ENCODE measurements at regions not wholly inside any gene's neighbourhood (a gene's known extent, or its start where the extent isn't known, plus 50 kb on each side); places are given as distances from the start of the nearest gene placed in this dataset.

GRCh38 chr2:236395067-236395466 lies 130.9 kb upstream of the ASB18 start:
- DNase-seq (ENCODE audit: low spot score): no peak
- Mint-ChIP-seq H3K4me3 (no peak overlapping the region), H3K27ac (no peak overlapping the region), H3K36me3 (ENCODE audit: low read depth) (no peaks in the 10 kb centered on the region), H3K4me1 (ENCODE audit: low read depth) (no peaks in the 10 kb centered on the region), H3K9me3 (no peaks in the 10 kb centered on the region), H3K27me3 (ENCODE audit: insufficient read depth) (peaks cover 7% of the 10 kb centered on the region)
- intact Hi-C loops (cut with micrococcal nuclease): no loop called here

GRCh38 chr2:236396818-236397350 lies 132.7 kb upstream of the ASB18 start:
- intact Hi-C loops (cut with micrococcal nuclease): no loop called here
- no peaks in the 10 kb centered on the region for H3K9me3 Mint-ChIP-seq
- H3K27ac Mint-ChIP-seq: no peak overlapping the region
- no peak overlapping the region for H3K4me3 Mint-ChIP-seq
- no peaks in the 10 kb centered on the region for H3K36me3 Mint-ChIP-seq (ENCODE audit: low read depth)
- H3K27me3 Mint-ChIP-seq (ENCODE audit: insufficient read depth): peaks cover 7% of the 10 kb centered on the region
- H3K4me1 Mint-ChIP-seq (ENCODE audit: low read depth): no peaks in the 10 kb centered on the region
- no peak for DNase-seq (ENCODE audit: low spot score)

GRCh38 chr2:236397681-236398080 lies 133.5 kb upstream of the ASB18 start:
- no peak overlapping the region for H3K4me3 Mint-ChIP-seq
- no peaks in the 10 kb centered on the region for H3K4me1 Mint-ChIP-seq (ENCODE audit: low read depth)
- DNase-seq (ENCODE audit: low spot score): no peak
- intact Hi-C loops (cut with micrococcal nuclease): no loop called here
- no peak overlapping the region for H3K27ac Mint-ChIP-seq
- no peaks in the 10 kb centered on the region for H3K36me3 Mint-ChIP-seq (ENCODE audit: low read depth)
- peaks cover 7% of the 10 kb centered on the region for H3K27me3 Mint-ChIP-seq (ENCODE audit: insufficient read depth)
- H3K9me3 Mint-ChIP-seq: no peaks in the 10 kb centered on the region

GRCh38 chr2:236399409-236399808 lies 135.2 kb upstream of the ASB18 start:
- no peaks in the 10 kb centered on the region for H3K36me3 Mint-ChIP-seq (ENCODE audit: low read depth)
- no peak for DNase-seq (ENCODE audit: low spot score)
- intact Hi-C loops (cut with micrococcal nuclease): no loop called here
- H3K27me3 Mint-ChIP-seq (ENCODE audit: insufficient read depth): peaks cover 5% of the 10 kb centered on the region
- no peak overlapping the region for H3K4me3 Mint-ChIP-seq
- no peaks in the 10 kb centered on the region for H3K4me1 Mint-ChIP-seq (ENCODE audit: low read depth)
- H3K9me3 Mint-ChIP-seq: no peaks in the 10 kb centered on the region
- no peak overlapping the region for H3K27ac Mint-ChIP-seq

GRCh38 chr2:236400046-236400574 lies 135.9 kb upstream of the ASB18 start:
- Mint-ChIP-seq H3K4me3 (no peak overlapping the region), H3K27me3 (ENCODE audit: insufficient read depth) (peaks cover 2% of the 10 kb centered on the region), H3K9me3 (no peaks in the 10 kb centered on the region), H3K36me3 (ENCODE audit: low read depth) (no peaks in the 10 kb centered on the region), H3K4me1 (ENCODE audit: low read depth) (no peaks in the 10 kb centered on the region), H3K27ac (no peak overlapping the region)
- no peak for DNase-seq (ENCODE audit: low spot score)
- intact Hi-C loops (cut with micrococcal nuclease): no loop called here

GRCh38 chr2:236400594-236401360 lies 136.6 kb upstream of the ASB18 start:
- H3K27me3 Mint-ChIP-seq (ENCODE audit: insufficient read depth): no peaks in the 10 kb centered on the region
- H3K4me3 Mint-ChIP-seq: no peak overlapping the region
- H3K27ac Mint-ChIP-seq: no peak overlapping the region
- H3K36me3 Mint-ChIP-seq (ENCODE audit: low read depth): no peaks in the 10 kb centered on the region
- intact Hi-C loops (cut with micrococcal nuclease): no loop called here
- H3K9me3 Mint-ChIP-seq: no peaks in the 10 kb centered on the region
- no peak for DNase-seq (ENCODE audit: low spot score)
- H3K4me1 Mint-ChIP-seq (ENCODE audit: low read depth): no peaks in the 10 kb centered on the region

GRCh38 chr2:236402033-236402790 lies 138.0 kb upstream of the ASB18 start:
- H3K36me3 Mint-ChIP-seq (ENCODE audit: low read depth): no peaks in the 10 kb centered on the region
- intact Hi-C loops (cut with micrococcal nuclease): no loop called here
- H3K9me3 Mint-ChIP-seq: no peaks in the 10 kb centered on the region
- H3K27me3 Mint-ChIP-seq (ENCODE audit: insufficient read depth): no peaks in the 10 kb centered on the region
- no peak overlapping the region for H3K27ac Mint-ChIP-seq
- no peaks in the 10 kb centered on the region for H3K4me1 Mint-ChIP-seq (ENCODE audit: low read depth)
- no peak overlapping the region for H3K4me3 Mint-ChIP-seq
- no peak for DNase-seq (ENCODE audit: low spot score)

GRCh38 chr2:236403125-236403524 lies 138.9 kb upstream of the ASB18 start:
- no peak for DNase-seq (ENCODE audit: low spot score)
- H3K27me3 Mint-ChIP-seq (ENCODE audit: insufficient read depth): no peaks in the 10 kb centered on the region
- H3K4me1 Mint-ChIP-seq (ENCODE audit: low read depth): no peaks in the 10 kb centered on the region
- no peak overlapping the region for H3K27ac Mint-ChIP-seq
- no peaks in the 10 kb centered on the region for H3K9me3 Mint-ChIP-seq
- intact Hi-C loops (cut with micrococcal nuclease): no loop called here
- no peak overlapping the region for H3K4me3 Mint-ChIP-seq
- H3K36me3 Mint-ChIP-seq (ENCODE audit: low read depth): no peaks in the 10 kb centered on the region

- Mint-ChIP-seq H3K27ac (no peak overlapping the region), H3K27me3 (ENCODE audit: insufficient read depth) (no peaks in the 10 kb centered on the region), H3K9me3 (no peaks in the 10 kb centered on the region), H3K4me3 (no peak overlapping the region), H3K36me3 (ENCODE audit: low read depth) (no peaks in the 10 kb centered on the region), H3K4me1 (ENCODE audit: low read depth) (no peaks in the 10 kb centered on the region)
- no peak for DNase-seq (ENCODE audit: low spot score)
- intact Hi-C loops (cut with micrococcal nuclease): no loop called here
These were observed 139.6 kb upstream of the ASB18 start for GRCh38 chr2:236403811-236404210.

GRCh38 chr2:236404346-236404745 lies 140.1 kb upstream of the ASB18 start:
- no peak overlapping the region for H3K27ac Mint-ChIP-seq
- no peak for DNase-seq (ENCODE audit: low spot score)
- H3K36me3 Mint-ChIP-seq (ENCODE audit: low read depth): no peaks in the 10 kb centered on the region
- H3K9me3 Mint-ChIP-seq: no peaks in the 10 kb centered on the region
- no peaks in the 10 kb centered on the region for H3K27me3 Mint-ChIP-seq (ENCODE audit: insufficient read depth)
- no peaks in the 10 kb centered on the region for H3K4me1 Mint-ChIP-seq (ENCODE audit: low read depth)
- intact Hi-C loops (cut with micrococcal nuclease): no loop called here
- no peak overlapping the region for H3K4me3 Mint-ChIP-seq

GRCh38 chr2:236405357-236405756 lies 141.2 kb upstream of the ASB18 start:
- DNase-seq (ENCODE audit: low spot score): no peak
- no peaks in the 10 kb centered on the region for H3K9me3 Mint-ChIP-seq
- no peak overlapping the region for H3K4me3 Mint-ChIP-seq
- intact Hi-C loops (cut with micrococcal nuclease): no loop called here
- H3K27me3 Mint-ChIP-seq (ENCODE audit: insufficient read depth): no peaks in the 10 kb centered on the region
- H3K27ac Mint-ChIP-seq: no peak overlapping the region
- no peaks in the 10 kb centered on the region for H3K4me1 Mint-ChIP-seq (ENCODE audit: low read depth)
- no peaks in the 10 kb centered on the region for H3K36me3 Mint-ChIP-seq (ENCODE audit: low read depth)

- no peak overlapping the region for H3K4me3 Mint-ChIP-seq
- no peaks in the 10 kb centered on the region for H3K4me1 Mint-ChIP-seq (ENCODE audit: low read depth)
- no peak for DNase-seq (ENCODE audit: low spot score)
- no peak overlapping the region for H3K27ac Mint-ChIP-seq
- H3K36me3 Mint-ChIP-seq (ENCODE audit: low read depth): no peaks in the 10 kb centered on the region
- intact Hi-C loops (cut with micrococcal nuclease): no loop called here
- no peaks in the 10 kb centered on the region for H3K27me3 Mint-ChIP-seq (ENCODE audit: insufficient read depth)
- peaks cover 3% of the 10 kb centered on the region for H3K9me3 Mint-ChIP-seq
These were observed 143.9 kb upstream of the ASB18 start for GRCh38 chr2:236408090-236408489.

- H3K4me3 Mint-ChIP-seq: no peak overlapping the region
These were observed 144.6 kb upstream of the ASB18 start for GRCh38 chr2:236408786-236409185.

More at GRCh38 chr2:236408786-236409185, 144.6 kb upstream of the ASB18 start:
- no peak for DNase-seq (ENCODE audit: low spot score)
- Mint-ChIP-seq H3K36me3 (ENCODE audit: low read depth) (no peaks in the 10 kb centered on the region), H3K27ac (no peak overlapping the region), H3K4me1 (ENCODE audit: low read depth) (no peaks in the 10 kb centered on the region), H3K9me3 (peaks cover 3% of the 10 kb centered on the region), H3K27me3 (ENCODE audit: insufficient read depth) (no peaks in the 10 kb centered on the region)
- intact Hi-C loops (cut with micrococcal nuclease): no loop called here
